NT2/D1 (cell line): ENCODE measurements at regions not wholly inside any gene's neighbourhood (a gene's known extent, or its start where the extent isn't known, plus 50 kb on each side); places are given as distances from the start of the nearest gene placed in this dataset.

Source experiments
- DNase-seq: peaks from one replicate; pipeline ENCODE4 v3.0.0-alpha.2; 2011; ENCODE audit warnings: low read depth, low spot score
- H3K27me3 ChIP-seq: 2 replicates; pipeline ENCODE4 v1.6.0; 2011; ENCODE audit warnings: mild to moderate bottlenecking; ENCODE audit not compliant: insufficient read length, insufficient read depth
- H3K36me3 ChIP-seq: 2 replicates; pipeline ENCODE4 v1.6.1; 2011; ENCODE audit warnings: mild to moderate bottlenecking, low read length, mixed read lengths; ENCODE audit not compliant: insufficient read depth, insufficient read length
- H3K4me1 ChIP-seq: 2 replicates; pipeline ENCODE4 v1.5.1; 2011; ENCODE audit not compliant: insufficient read depth, insufficient read length
- H3K4me3 ChIP-seq: 2 replicates; pipeline ENCODE4 v1.5.1; 2011; ENCODE audit warnings: low read depth; ENCODE audit not compliant: insufficient read length
- H3K9ac ChIP-seq: 2 replicates; pipeline ENCODE4 v1.6.0; 2011; ENCODE audit warnings: low read depth; ENCODE audit not compliant: insufficient read length
- H3K9me3 ChIP-seq: 2 replicates; pipeline ENCODE4 v1.5.1; 2011; ENCODE audit warnings: mild to moderate bottlenecking, low read length; ENCODE audit not compliant: insufficient read depth
- SUZ12 ChIP-seq: IDR thresholded peaks from 2 replicates; pipeline ENCODE4 v1.6.1; 2011; ENCODE audit not compliant: insufficient read length, insufficient read depth; ENCODE audit errors: extremely low read depth
- YY1 ChIP-seq: IDR thresholded peaks from 2 replicates; pipeline ENCODE4 v1.6.1; 2011; ENCODE audit not compliant: insufficient read length, insufficient read depth
- ZNF274 ChIP-seq: IDR thresholded peaks from 2 replicates; pipeline ENCODE4 v1.6.1; 2011; ENCODE audit warnings: mild to moderate bottlenecking, low read depth, low read length

DNA sequence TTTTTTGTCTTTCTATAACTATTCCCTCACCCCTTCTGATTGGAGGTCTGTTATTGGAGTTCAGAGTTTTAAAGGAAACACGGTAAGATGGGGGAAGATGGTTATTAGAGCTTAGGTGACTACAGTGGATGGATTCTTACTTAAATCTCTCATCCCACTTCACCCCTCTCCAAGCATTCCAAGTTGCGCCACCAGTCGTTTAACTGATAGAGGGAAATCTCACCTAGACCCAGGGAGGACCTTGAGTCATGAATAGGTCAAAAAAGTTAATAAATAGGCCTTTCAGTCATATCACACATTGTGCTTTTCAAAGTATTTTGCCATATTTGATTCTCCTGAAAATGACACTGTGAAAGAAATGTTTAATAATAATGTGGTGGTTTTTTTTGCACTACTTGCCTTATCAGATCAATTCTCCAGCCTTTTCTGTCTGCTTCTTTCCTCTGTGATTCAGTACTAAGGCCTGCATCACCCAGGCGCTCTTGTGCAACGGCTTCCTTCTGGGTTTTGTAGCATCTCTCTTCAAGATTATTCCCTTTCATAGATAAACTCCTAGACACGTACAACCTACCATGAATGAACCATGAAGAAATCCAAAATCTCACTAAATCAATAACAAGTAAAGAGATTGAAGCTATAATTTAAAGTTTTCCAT is 100.4 kb upstream of the TGFBR2 start:
- TF ChIP-seq YY1: no peak
- no peaks in the 10 kb centered on the region for H3K27me3 ChIP-seq
- no peak for DNase-seq

DNA sequence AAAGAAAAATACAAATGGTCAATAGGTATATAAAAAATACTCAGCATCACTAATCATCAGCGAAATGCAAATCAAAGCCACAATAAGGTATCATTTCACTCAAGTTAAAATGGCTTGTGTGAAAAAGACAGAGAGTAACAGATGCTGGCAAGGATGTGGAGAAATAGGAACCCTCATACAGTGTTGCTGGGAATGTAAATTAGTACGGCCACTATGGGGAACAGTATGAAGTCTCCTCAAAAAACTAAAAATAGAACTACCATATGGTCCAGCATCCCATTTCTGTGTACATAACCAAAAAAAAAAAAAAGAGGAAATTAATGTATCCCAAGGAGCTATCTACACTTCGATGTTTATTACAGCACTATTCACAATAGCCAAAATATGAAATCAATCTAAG is 98.1 kb upstream of the TGFBR2 start:
- H3K9me3 ChIP-seq: no peaks in the 10 kb centered on the region
- no peaks in the 10 kb centered on the region for H3K4me1 ChIP-seq
- no peak for DNase-seq
- no peaks in the 10 kb centered on the region for H3K27me3 ChIP-seq
- no peak overlapping the region for H3K9ac ChIP-seq
- no peaks in the 10 kb centered on the region for H3K36me3 ChIP-seq
- no peak overlapping the region for H3K4me3 ChIP-seq
- TF ChIP-seq YY1 (no peak), ZNF274 (no peak)

More for the DNA sequence above, 100.4 kb upstream of the TGFBR2 start:
- Histone ChIP-seq H3K4me3 (no peak overlapping the region), H3K9ac (no peak overlapping the region), H3K4me1 (no peaks in the 10 kb centered on the region), H3K9me3 (no peaks in the 10 kb centered on the region), H3K36me3 (no peaks in the 10 kb centered on the region)

- DNase-seq: no peak
- Histone ChIP-seq H3K4me1 (no peaks in the 10 kb centered on the region), H3K27me3 (no peaks in the 10 kb centered on the region), H3K4me3 (no peak overlapping the region), H3K9ac (no peak overlapping the region), H3K9me3 (no peaks in the 10 kb centered on the region), H3K36me3 (no peaks in the 10 kb centered on the region)
- TF ChIP-seq ZNF274 (no peak), SUZ12 (no peak), YY1 (no peak)
These were observed 95.8 kb upstream of the TGFBR2 start for GRCh38 chr3:30510596-30510995.

DNA sequence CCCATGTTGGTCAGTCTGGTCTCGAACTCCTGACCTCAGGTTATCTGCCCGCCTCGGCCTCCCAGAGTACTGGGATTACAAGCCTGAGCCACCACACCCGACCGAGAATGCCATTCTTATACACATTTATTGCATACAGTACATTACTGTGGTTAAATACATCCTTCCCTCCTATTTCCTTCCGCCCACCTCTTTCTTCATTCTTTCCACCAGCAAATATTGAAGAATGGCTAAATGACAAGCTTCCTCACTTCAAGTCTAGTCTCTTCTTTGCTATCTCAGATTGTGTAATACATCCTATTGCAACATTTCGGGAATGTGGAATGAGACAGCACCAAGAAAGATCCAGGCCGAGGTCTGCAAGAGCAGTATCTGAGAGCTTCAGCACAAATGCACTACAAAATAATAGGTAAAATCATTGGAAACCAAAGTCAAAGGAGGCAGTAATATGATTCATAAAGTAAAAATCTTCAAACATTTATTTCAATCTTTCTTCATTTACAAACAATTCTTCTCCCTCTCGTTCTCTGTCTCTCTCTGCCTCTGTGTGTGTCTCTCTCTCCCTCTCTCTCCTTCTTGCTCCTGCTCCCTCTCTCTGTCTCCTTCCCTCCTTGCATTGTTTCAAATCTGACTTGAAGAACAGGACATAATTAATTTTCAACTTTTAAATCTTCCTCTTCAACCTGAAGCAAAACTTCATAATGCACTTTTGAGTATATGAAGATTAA is 94.7 kb upstream of the TGFBR2 start:
- no peak for TF ChIP-seq YY1
- no peak for TF ChIP-seq SUZ12
- TF ChIP-seq ZNF274: no peak
- no peak overlapping the region for H3K4me3 ChIP-seq
- H3K4me1 ChIP-seq: no peaks in the 10 kb centered on the region
- H3K27me3 ChIP-seq: no peaks in the 10 kb centered on the region
- H3K9me3 ChIP-seq: no peaks in the 10 kb centered on the region
- no peak for DNase-seq
- no peaks in the 10 kb centered on the region for H3K36me3 ChIP-seq
- H3K9ac ChIP-seq: no peak overlapping the region

DNA sequence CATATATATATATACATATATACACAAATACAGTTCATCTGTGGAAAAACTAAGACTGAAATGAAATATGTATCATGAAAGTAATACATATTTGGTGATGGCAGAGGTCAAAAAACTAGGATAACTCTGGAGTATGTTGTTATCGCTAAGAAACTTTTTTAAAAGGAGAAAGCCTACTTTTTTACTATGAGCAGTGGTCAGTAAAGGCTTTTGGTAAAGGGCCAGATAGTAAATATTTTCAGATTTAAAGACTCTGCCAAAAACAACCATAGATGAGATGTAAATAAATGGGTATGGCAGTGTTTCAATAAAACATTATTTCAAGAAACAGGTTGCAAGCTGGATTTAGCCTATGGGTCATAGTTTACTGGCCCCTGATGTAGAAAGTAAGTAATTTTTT is 93.8 kb upstream of the TGFBR2 start:
- H3K9ac ChIP-seq: no peak overlapping the region
- no peaks in the 10 kb centered on the region for H3K36me3 ChIP-seq
- H3K4me1 ChIP-seq: no peaks in the 10 kb centered on the region
- H3K27me3 ChIP-seq: no peaks in the 10 kb centered on the region
- H3K9me3 ChIP-seq: no peaks in the 10 kb centered on the region
- DNase-seq: no peak
- TF ChIP-seq SUZ12 (no peak), ZNF274 (no peak), YY1 (no peak)
- H3K4me3 ChIP-seq: no peak overlapping the region

GRCh38 chr3:30513374-30514152 is 92.8 kb upstream of the TGFBR2 start:
- Histone ChIP-seq H3K36me3 (no peaks in the 10 kb centered on the region), H3K9me3 (no peaks in the 10 kb centered on the region), H3K9ac (no peak overlapping the region), H3K4me3 (no peak overlapping the region), H3K27me3 (no peaks in the 10 kb centered on the region), H3K4me1 (no peaks in the 10 kb centered on the region)
- DNase-seq: no peak
- TF ChIP-seq SUZ12 (no peak), YY1 (no peak), ZNF274 (no peak)

DNA sequence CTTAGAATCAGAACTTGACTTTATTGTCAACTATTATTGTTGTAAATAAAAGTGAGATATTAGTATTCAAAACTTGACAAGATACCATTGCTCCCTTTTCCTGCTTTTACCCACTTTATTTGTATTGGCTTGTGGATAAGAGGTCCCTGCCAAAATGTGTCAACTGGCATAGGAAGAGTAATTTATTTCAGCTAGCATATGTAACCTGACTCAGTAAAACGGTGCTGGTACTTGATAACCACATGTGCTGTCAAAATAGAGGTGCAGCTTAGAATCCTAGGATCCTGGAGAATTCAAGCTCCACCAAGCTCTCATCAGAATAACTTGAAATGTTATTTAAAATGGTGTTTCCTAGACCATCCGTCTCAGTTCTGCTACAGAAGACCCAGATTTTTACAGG is 90.2 kb upstream of the TGFBR2 start:
- H3K9me3 ChIP-seq: no peaks in the 10 kb centered on the region
- no peak for DNase-seq
- H3K4me1 ChIP-seq: no peaks in the 10 kb centered on the region
- no peaks in the 10 kb centered on the region for H3K27me3 ChIP-seq
- TF ChIP-seq ZNF274 (no peak), SUZ12 (no peak), YY1 (no peak)
- no peak overlapping the region for H3K9ac ChIP-seq
- no peaks in the 10 kb centered on the region for H3K36me3 ChIP-seq
- H3K4me3 ChIP-seq: no peak overlapping the region
